A549 (cell line): ENCODE measurements at regions not wholly inside any gene's neighbourhood (a gene's known extent, or its start where the extent isn't known, plus 50 kb on each side); places are given as distances from the start of the nearest gene placed in this dataset.

ENCODE experiments used
- ATAC-seq, 2 experiments: fragments of 200-7000 bp in 1 of 2; fragments of >200 bp in 1 of 2; cut with Nextera tagmentation in 1 of 2; cut with Tn5 transposase in 1 of 2; 3 replicates each; pipeline versions ENCODE4 v1.8.0 to v1.9.1; 2018 to 2020; ENCODE audit warnings: mild to moderate bottlenecking in 1 of 2, moderate library complexity in 1 of 2
- CTCF ChIA-PET: fragments of 300-600 bp; sonication (Branson Sonifier 250); formaldehyde crosslinking; extraction: SDS; loops from one replicate; lab custom pipeline; 2021; ENCODE audit warnings: antibody characterized with exemption, inconsistent platforms; lab: Yijun Ruan, JAX
- POLR2A ChIA-PET: fragments of 350-600 bp; formaldehyde crosslinking; extraction: SDS; loops from one replicate; lab custom pipeline; 2021; ENCODE audit warnings: antibody characterized with exemption, inconsistent platforms; lab: Yijun Ruan, JAX
- DNase-seq, 2 experiments: peaks; one replicate each; pipeline versions ENCODE4 v3.0.0 to v3.0.0-alpha.2; 2011 to 2016; ENCODE audit warnings: low read depth in 1 of 2, low spot score in 1 of 2
- FAIRE-seq: peaks from 2 replicates; lab custom pipeline; 2011; peaks lifted over from hg19 to GRCh38; lab: Jason Lieb, UNC
- H3K27ac ChIP-seq, 2 experiments: fragments of >200 bp; sonication (Bioruptor Twin); formaldehyde crosslinking; 3 replicates each; pipeline ENCODE4 v1.5.1; 2016 to 2017
- H3K4me1 ChIP-seq: fragments of >200 bp; sonication (Bioruptor Twin); formaldehyde crosslinking; 3 replicates; pipeline ENCODE4 v1.6.1; 2016
- H3K4me2 ChIP-seq: fragments of >200 bp; sonication (Bioruptor Twin); formaldehyde crosslinking; 3 replicates; pipeline ENCODE4 v1.6.1; 2016
- H3K4me3 ChIP-seq: fragments of >200 bp; sonication (Bioruptor Twin); formaldehyde crosslinking; 3 replicates; pipeline ENCODE4 v1.5.1; 2016
- H3K9me3 ChIP-seq: fragments of >200 bp; sonication (Bioruptor Twin); formaldehyde crosslinking; 3 replicates; pipeline ENCODE4 v1.6.1; 2016
- BHLHE40 ChIP-seq: IDR thresholded peaks from 2 replicates; pipeline ENCODE4 v1.6.1; 2012; ENCODE audit warnings: low read depth, low read length, inconsistent platforms
- CBX8 ChIP-seq: fragments of 200-600 bp; sonication (generic); IDR thresholded peaks from 2 replicates; pipeline ENCODE4 v1.6.1; 2016
- CHD4 ChIP-seq: fragments of 200-600 bp; sonication (generic); IDR thresholded peaks from 2 replicates; pipeline ENCODE4 v1.6.1; 2016; ENCODE audit warnings: antibody characterized with exemption, mild to moderate bottlenecking, borderline replicate concordance
- EHF ChIP-seq: fragments of 250-450 bp; sonication (Bioruptor Pico); IDR thresholded peaks from 2 replicates; pipeline ENCODE4 v1.5.0; 2020; ENCODE audit warnings: mild to moderate bottlenecking
- EP300 ChIP-seq, 2 experiments: fragments of >200 bp; sonication (Bioruptor Twin); formaldehyde crosslinking; IDR thresholded peaks; 2 replicates in 1 of 2; 3 replicates in 1 of 2; pipeline ENCODE4 v1.6.1; 2016 to 2017
- FOSB ChIP-seq: fragments of 250-450 bp; sonication (Bioruptor Pico); IDR thresholded peaks from 2 replicates; pipeline ENCODE4 v1.5.0; 2020; ENCODE audit warnings: mild to moderate bottlenecking, moderate library complexity
- FOSL2 ChIP-seq, 2 experiments: fragments of 450-650 bp in 1 of 2; fragments of >200 bp in 1 of 2; sonication (Bioruptor Twin) in 1 of 2; formaldehyde crosslinking; IDR thresholded peaks; 2 replicates each; pipeline versions ENCODE4 v1.5.0 to v1.6.1; 2016 to 2020; ENCODE audit warnings: mild to moderate bottlenecking in 1 of 2, moderate library complexity in 1 of 2
- GATA3 ChIP-seq: IDR thresholded peaks from 2 replicates; pipeline ENCODE4 v1.6.1; 2012; ENCODE audit warnings: borderline replicate concordance
- HOXB5 ChIP-seq: fragments of 250-450 bp; sonication (Bioruptor Pico); IDR thresholded peaks from 2 replicates; pipeline ENCODE4 v1.5.0; 2020; ENCODE audit warnings: mild to moderate bottlenecking, moderate library complexity
- JUN ChIP-seq, 2 experiments: fragments of >200 bp; sonication (Bioruptor Twin); formaldehyde crosslinking; IDR thresholded peaks; 2 replicates in 1 of 2; 3 replicates in 1 of 2; pipeline ENCODE4 v1.6.1; 2016 to 2017
- MAZ ChIP-seq: fragments of 150-350 bp; IDR thresholded peaks from 2 replicates; pipeline ENCODE4 v1.6.1; 2014; ENCODE audit warnings: antibody characterized with exemption, low read depth, low read length, borderline replicate concordance
- NPAS2 ChIP-seq: fragments of 250-450 bp; sonication (Bioruptor Pico); IDR thresholded peaks from 2 replicates; pipeline ENCODE4 v1.8.0; 2022; ENCODE audit warnings: mild to moderate bottlenecking, moderate library complexity, borderline replicate concordance
- NR3C1 ChIP-seq: fragments of >200 bp; sonication (Bioruptor Twin); formaldehyde crosslinking; IDR thresholded peaks from 3 replicates; pipeline ENCODE4 v1.6.1; 2017
- PHF8 ChIP-seq: fragments of 200-600 bp; sonication (generic); IDR thresholded peaks from 2 replicates; pipeline ENCODE4 v1.6.1; 2016; ENCODE audit warnings: low read depth, mild to moderate bottlenecking, antibody characterized with exemption, moderate library complexity, borderline replicate concordance
- POLR2A ChIP-seq: IDR thresholded peaks from 2 replicates; pipeline ENCODE4 v1.6.1; 2012; ENCODE audit warnings: mild to moderate bottlenecking, low read length
- RCOR1 ChIP-seq: fragments of 150-350 bp; IDR thresholded peaks from 2 replicates; pipeline ENCODE4 v1.6.1; 2014; ENCODE audit warnings: antibody characterized with exemption, low read length, low read depth
- RFX5 ChIP-seq: fragments of 450-650 bp; IDR thresholded peaks from 2 replicates; pipeline ENCODE4 v1.7.1; 2014; ENCODE audit warnings: antibody characterized with exemption, mild to moderate bottlenecking, moderate library complexity
- RNF2 ChIP-seq: fragments of 200-600 bp; sonication (generic); IDR thresholded peaks from 2 replicates; pipeline ENCODE4 v1.6.1; 2016; ENCODE audit warnings: low read depth, mild to moderate bottlenecking, antibody characterized with exemption, moderate library complexity, borderline replicate concordance
- SMC3 ChIP-seq: fragments of >200 bp; sonication (Bioruptor Twin); formaldehyde crosslinking; IDR thresholded peaks from 3 replicates; pipeline ENCODE4 v1.6.1; 2018; ENCODE audit warnings: inconsistent platforms
- TP53 ChIP-seq: fragments of 250-450 bp; sonication (Bioruptor Pico); IDR thresholded peaks from 2 replicates; pipeline ENCODE4 v1.5.0; 2021; ENCODE audit warnings: mild to moderate bottlenecking, moderate library complexity
- ZSCAN20 ChIP-seq: fragments of 250-450 bp; sonication (Bioruptor Pico); IDR thresholded peaks from 2 replicates; pipeline ENCODE4 v1.8.0; 2022; ENCODE audit warnings: mild to moderate bottlenecking, moderate library complexity
- WGBS: methylation state at CpG from one replicate; pipeline ENCODE4 v1.1.6; 2017; ENCODE audit errors: missing lambda C conversion rate; 5-methylcytosine and 5-hydroxymethylcytosine counted together
- TF ChIP-seq, protein P1 (sequence below): IDR thresholded peaks from 2 replicates; pipeline ENCODE4 v1.6.1; 2012
- TF ChIP-seq, protein P2 (sequence below): fragments of >200 bp; sonication (Bioruptor Twin); formaldehyde crosslinking; IDR thresholded peaks from 3 replicates; pipeline ENCODE4 v1.6.1; 2016
- TF ChIP-seq, protein P3 (sequence below): IDR thresholded peaks from 2 replicates; pipeline ENCODE4 v1.6.1; 2012; ENCODE audit warnings: low read depth, borderline replicate concordance
- TF ChIP-seq, protein P4 (sequence below): fragments of 200-600 bp; sonication (generic); IDR thresholded peaks from 2 replicates; pipeline ENCODE4 v1.6.1; 2016; ENCODE audit warnings: antibody characterized with exemption, mild to moderate bottlenecking, moderate library complexity
- TF ChIP-seq, protein P5 (sequence below): fragments of 450-650 bp; IDR thresholded peaks from 2 replicates; pipeline ENCODE4 v1.6.1; 2014; ENCODE audit warnings: antibody characterized with exemption
- TF ChIP-seq, protein P6 (sequence below): fragments of >200 bp; sonication (Bioruptor Twin); formaldehyde crosslinking; IDR thresholded peaks from 2 replicates; pipeline ENCODE4 v1.6.1; 2016
- TF ChIP-seq, protein P7 (sequence below): IDR thresholded peaks from 2 replicates; pipeline ENCODE4 v1.6.1; 2012

DNA sequence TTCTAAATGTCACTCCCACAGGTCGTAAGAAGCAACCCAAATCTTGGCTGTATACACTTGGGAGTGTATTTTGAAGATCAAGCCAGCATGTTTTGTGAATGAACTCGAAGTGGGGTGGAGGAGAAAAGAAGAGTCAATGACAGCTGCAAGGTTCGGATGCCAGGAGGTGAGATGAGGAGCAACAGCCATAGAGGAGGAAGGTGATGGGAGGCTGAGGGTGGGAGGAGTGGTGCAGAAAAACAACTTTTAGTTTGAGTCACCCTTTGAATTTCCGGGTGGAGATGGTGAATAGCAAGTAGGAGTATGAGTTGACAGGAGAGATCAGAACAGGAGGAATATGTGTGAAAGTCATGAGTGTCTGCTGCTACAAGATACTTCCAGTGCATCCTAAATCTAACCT is 153.6 kb downstream of the DIRAS2 start:
- TF ChIP-seq, protein P1, sequence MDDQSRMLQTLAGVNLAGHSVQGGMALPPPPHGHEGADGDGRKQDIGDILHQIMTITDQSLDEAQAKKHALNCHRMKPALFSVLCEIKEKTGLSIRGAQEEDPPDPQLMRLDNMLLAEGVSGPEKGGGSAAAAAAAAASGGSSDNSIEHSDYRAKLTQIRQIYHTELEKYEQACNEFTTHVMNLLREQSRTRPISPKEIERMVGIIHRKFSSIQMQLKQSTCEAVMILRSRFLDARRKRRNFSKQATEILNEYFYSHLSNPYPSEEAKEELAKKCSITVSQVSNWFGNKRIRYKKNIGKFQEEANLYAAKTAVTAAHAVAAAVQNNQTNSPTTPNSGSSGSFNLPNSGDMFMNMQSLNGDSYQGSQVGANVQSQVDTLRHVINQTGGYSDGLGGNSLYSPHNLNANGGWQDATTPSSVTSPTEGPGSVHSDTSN: no peak
- TF ChIP-seq, protein P2, sequence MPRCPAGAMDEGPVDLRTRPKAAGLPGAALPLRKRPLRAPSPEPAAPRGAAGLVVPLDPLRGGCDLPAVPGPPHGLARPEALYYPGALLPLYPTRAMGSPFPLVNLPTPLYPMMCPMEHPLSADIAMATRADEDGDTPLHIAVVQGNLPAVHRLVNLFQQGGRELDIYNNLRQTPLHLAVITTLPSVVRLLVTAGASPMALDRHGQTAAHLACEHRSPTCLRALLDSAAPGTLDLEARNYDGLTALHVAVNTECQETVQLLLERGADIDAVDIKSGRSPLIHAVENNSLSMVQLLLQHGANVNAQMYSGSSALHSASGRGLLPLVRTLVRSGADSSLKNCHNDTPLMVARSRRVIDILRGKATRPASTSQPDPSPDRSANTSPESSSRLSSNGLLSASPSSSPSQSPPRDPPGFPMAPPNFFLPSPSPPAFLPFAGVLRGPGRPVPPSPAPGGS: no peak
- TF ChIP-seq FOSB (CRISPR knock-in tag) (no peak), POLR2A (no peak), NPAS2 (CRISPR knock-in tag) (no peak), FOSL2 (IDR thresholded peaks at IDR 0.05) (no peak), FOSL2 (CRISPR knock-in tag; IDR thresholded peaks at IDR 0.05) (no peak), EP300 (IDR thresholded peaks at IDR 0.05) (no peak), RNF2 (no peak), RCOR1 (no peak), TP53 (CRISPR knock-in tag) (no peak), BHLHE40 (no peak), PHF8 (no peak), EHF (CRISPR knock-in tag) (no peak), JUN (IDR thresholded peaks at IDR 0.05) (no peak), ZSCAN20 (CRISPR knock-in tag) (no peak), RFX5 (no peak), HOXB5 (CRISPR knock-in tag) (no peak)
- TF ChIP-seq, protein P3, sequence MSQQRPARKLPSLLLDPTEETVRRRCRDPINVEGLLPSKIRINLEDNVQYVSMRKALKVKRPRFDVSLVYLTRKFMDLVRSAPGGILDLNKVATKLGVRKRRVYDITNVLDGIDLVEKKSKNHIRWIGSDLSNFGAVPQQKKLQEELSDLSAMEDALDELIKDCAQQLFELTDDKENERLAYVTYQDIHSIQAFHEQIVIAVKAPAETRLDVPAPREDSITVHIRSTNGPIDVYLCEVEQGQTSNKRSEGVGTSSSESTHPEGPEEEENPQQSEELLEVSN: no peak
- TF ChIP-seq, protein P4, sequence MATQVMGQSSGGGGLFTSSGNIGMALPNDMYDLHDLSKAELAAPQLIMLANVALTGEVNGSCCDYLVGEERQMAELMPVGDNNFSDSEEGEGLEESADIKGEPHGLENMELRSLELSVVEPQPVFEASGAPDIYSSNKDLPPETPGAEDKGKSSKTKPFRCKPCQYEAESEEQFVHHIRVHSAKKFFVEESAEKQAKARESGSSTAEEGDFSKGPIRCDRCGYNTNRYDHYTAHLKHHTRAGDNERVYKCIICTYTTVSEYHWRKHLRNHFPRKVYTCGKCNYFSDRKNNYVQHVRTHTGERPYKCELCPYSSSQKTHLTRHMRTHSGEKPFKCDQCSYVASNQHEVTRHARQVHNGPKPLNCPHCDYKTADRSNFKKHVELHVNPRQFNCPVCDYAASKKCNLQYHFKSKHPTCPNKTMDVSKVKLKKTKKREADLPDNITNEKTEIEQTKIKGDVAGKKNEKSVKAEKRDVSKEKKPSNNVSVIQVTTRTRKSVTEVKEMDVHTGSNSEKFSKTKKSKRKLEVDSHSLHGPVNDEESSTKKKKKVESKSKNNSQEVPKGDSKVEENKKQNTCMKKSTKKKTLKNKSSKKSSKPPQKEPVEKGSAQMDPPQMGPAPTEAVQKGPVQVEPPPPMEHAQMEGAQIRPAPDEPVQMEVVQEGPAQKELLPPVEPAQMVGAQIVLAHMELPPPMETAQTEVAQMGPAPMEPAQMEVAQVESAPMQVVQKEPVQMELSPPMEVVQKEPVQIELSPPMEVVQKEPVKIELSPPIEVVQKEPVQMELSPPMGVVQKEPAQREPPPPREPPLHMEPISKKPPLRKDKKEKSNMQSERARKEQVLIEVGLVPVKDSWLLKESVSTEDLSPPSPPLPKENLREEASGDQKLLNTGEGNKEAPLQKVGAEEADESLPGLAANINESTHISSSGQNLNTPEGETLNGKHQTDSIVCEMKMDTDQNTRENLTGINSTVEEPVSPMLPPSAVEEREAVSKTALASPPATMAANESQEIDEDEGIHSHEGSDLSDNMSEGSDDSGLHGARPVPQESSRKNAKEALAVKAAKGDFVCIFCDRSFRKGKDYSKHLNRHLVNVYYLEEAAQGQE: no peak
- TF ChIP-seq, protein P5, sequence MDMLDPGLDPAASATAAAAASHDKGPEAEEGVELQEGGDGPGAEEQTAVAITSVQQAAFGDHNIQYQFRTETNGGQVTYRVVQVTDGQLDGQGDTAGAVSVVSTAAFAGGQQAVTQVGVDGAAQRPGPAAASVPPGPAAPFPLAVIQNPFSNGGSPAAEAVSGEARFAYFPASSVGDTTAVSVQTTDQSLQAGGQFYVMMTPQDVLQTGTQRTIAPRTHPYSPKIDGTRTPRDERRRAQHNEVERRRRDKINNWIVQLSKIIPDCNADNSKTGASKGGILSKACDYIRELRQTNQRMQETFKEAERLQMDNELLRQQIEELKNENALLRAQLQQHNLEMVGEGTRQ: no peak
- ATAC-seq: no peak
- no peak overlapping the region for H3K27ac ChIP-seq
- WGBS: 5% methylated on average over 4 of the region's 4 CpGs
- H3K4me2 ChIP-seq: no peak overlapping the region
- CTCF ChIA-PET: interaction anchor here (0.9 to 1.2 kb wide), 2 partner anchors 9 to 10 kb away, joined by 3 read pairs; no protein-coding TSS in a partner anchor
- no peak for FAIRE-seq
- DNase-seq: no peak
- no peak overlapping the region for H3K4me3 ChIP-seq
- no peaks in the 10 kb centered on the region for H3K4me1 ChIP-seq
- H3K9me3 ChIP-seq: peaks cover 5% of the 10 kb centered on the region; the same call in 1 of the 3 replicates
- POLR2A ChIA-PET: no interaction called here

DNA sequence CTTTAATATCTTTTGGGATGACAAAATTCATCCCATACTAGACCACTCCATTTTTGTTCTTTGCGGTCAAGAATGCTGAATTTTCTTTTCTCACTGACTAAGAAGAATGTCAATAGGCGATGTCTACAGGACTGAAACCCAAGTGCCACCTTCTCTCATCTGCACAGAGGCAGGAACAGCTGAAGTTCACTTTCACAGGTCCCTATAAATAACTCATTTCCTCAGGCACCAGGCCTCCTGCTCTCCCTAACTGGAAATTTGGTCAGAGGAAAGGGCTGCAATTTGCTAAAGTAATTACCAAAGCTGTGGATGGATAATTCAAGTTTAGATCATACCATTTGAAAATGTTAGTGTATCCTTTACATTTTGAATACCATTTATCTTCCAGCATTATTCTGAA is 142.9 kb downstream of the DIRAS2 start:
- FAIRE-seq (no peak), DNase-seq (no peak), ATAC-seq (no peak)
- no peak overlapping the region for H3K4me2 ChIP-seq
- ChIA-PET POLR2A (no interaction called here), CTCF (interaction anchor here (1.5 kb wide), 1 partner anchor 10 kb away, joined by 3 read pairs; no protein-coding TSS in a partner anchor)
- no peaks in the 10 kb centered on the region for H3K4me1 ChIP-seq
- 52% methylated on average over 2 of the region's 2 CpGs for WGBS
- no peak overlapping the region for H3K4me3 ChIP-seq
- 0 out of 3 replicates have a peak, but pooled peaks cover 11% of the 10 kb centered on the region for H3K9me3 ChIP-seq
- no peak for TF ChIP-seq GATA3
- no peak for TF ChIP-seq FOSL2 (IDR thresholded peaks at IDR 0.05)
- TF ChIP-seq FOSL2 (CRISPR knock-in tag; IDR thresholded peaks at IDR 0.05): no peak
- no peak for TF ChIP-seq SMC3
- TF ChIP-seq CHD4: no peak
- TF ChIP-seq, protein P6, sequence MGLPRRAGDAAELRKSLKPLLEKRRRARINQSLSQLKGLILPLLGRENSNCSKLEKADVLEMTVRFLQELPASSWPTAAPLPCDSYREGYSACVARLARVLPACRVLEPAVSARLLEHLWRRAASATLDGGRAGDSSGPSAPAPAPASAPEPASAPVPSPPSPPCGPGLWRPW: no peak
- no peak for TF ChIP-seq CBX8
- no peak for TF ChIP-seq NR3C1
- no peak for TF ChIP-seq MAZ
- no peak for TF ChIP-seq ZSCAN20 (CRISPR knock-in tag)
- TF ChIP-seq, protein P7, sequence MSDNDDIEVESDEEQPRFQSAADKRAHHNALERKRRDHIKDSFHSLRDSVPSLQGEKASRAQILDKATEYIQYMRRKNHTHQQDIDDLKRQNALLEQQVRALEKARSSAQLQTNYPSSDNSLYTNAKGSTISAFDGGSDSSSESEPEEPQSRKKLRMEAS: no peak
- TF ChIP-seq, all 56 proteins: peak for 0
- no peak overlapping the region for H3K27ac ChIP-seq
